CD4-positive, alpha-beta T cell treated with Interleukin-10 for 1 hour (primary cell): ENCODE measurements at regions not wholly inside any gene's neighbourhood (a gene's known extent, or its start where the extent isn't known, plus 50 kb on each side); places are given as distances from the start of the nearest gene placed in this dataset.

Source experiments
- DNase-seq: peaks from one replicate; pipeline ENCODE4 v3.0.0-alpha.2; 2020

- DNase-seq = no peak
Observed at GRCh38 chr12:3336606-3337311, 154.2 kb upstream of the PRMT8 start.

GRCh38 chr12:3337944-3338343 is 153.1 kb upstream of the PRMT8 start:
- DNase-seq = no peak

DNA sequence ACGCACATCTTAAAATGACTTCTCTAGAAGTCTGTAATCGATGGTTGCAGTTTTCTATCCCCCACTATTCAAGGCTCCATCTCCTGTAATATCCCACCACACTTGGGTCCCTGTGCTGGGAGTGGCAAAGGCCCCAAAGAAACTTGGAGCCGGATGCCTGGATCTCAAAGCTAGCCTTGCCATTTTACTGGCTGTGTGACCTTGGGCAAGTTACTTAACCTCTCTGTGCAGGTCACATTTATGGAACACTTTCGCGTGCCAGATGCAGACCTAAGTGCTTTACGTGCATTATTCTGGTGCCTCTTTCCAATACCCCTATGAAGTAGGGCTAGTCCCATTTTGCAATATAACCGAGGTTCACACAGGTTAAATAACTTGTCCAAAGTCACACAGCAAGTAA is 151.8 kb upstream of the PRMT8 start:
- DNase-seq = no peak

DNA sequence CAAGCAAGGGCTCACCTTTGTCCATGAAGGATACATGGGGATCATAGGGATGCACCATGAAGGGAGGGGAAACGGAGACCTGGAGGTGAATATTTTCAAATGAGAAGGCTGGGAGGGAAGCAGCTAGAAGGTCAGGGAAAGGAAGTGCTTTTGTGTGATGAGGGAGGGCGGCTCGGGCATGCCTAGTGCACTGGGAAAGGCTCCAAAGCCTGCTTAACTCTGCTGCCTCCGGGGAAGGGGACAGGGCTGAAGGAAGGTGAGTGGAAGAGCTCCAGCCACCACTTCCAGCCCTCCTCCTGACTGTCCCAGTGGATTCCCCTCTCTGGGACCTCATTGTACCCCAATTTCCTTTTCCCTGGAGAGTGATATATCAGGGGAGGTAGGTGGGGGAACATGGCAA is 149.4 kb upstream of the PRMT8 start:
- DNase-seq = no peak

- no peak for DNase-seq
Observed at GRCh38 chr12:3342051-3342450, 149.0 kb upstream of the PRMT8 start.

GRCh38 chr12:3348055-3348454 is 142.9 kb upstream of the PRMT8 start:
- DNase-seq = no peak

DNA sequence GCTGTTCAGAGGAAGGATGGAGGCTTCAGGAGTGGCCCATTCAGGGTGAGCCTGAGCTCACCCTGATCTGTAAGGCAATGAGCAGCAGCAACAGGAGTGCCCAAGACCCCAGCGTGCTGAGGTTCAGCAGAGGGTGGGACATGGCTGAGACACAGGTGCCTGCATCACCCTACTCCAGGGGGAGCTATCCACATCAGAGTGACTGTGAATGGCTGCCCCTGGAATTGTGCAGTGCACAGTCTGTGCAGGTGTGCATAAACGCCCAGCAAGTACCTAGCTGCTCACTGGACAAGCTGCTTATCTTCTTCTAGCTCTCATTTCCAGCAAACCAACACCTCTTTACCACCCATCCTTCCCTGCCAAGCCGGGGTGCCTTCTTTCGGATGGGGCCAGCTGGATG is 140.6 kb upstream of the PRMT8 start:
- no peak for DNase-seq

GRCh38 chr12:3351731-3352130 is 139.3 kb upstream of the PRMT8 start:
- no peak for DNase-seq

DNA sequence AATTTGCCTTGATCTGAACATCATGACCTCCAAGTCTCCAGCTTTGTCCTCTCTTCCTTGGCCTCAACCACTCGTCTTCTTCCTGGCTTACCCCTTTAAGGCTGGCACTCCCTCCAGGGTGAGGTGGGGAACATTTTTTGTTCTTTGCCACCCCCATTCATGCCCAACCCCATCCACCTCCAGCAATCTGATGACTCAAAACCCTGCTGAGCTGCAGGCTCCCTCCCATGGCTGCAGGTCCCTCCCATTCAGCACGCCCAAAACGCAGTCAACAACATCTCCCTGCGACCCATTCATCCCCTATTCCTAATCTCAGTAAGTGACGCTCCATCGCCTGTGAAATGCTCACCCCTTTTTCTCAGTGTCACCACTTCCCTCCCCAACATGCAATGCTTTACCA is 138.8 kb upstream of the PRMT8 start:
- DNase-seq = no peak

GRCh38 chr12:3353621-3354020 is 137.4 kb upstream of the PRMT8 start:
- no peak for DNase-seq

- DNase-seq = no peak
Observed at GRCh38 chr12:3354586-3354985, 136.4 kb upstream of the PRMT8 start.

GRCh38 chr12:3355378-3355900 is 135.6 kb upstream of the PRMT8 start:
- DNase-seq = no peak

DNA sequence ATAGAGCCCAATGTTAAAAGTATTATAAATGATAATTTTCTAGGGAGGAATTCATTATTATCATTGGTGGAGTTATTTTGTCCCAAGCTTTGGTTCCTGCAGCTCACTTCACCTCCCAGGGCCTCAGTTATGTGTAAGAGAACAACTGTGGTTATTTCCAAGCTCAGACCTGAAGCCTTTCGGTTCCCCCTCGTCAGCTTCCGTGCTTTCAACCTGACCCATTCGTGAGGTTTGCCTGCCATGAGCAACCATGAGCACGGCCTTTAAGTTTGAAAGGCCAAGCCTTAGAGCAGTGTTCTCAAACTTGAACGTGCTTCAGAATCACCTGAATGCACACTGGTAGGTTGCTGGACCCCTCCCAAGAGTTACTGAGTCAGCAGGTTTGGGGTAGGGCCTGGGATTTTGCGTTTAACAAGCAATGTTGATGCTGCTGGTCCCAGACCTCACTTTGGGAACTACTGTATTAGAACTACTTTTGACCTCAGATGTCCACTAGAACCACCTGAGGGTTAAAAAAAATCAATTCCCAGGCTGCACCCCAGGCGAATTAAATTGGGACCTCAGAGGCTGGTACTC is 133.0 kb upstream of the PRMT8 start:
- DNase-seq = no peak

DNA sequence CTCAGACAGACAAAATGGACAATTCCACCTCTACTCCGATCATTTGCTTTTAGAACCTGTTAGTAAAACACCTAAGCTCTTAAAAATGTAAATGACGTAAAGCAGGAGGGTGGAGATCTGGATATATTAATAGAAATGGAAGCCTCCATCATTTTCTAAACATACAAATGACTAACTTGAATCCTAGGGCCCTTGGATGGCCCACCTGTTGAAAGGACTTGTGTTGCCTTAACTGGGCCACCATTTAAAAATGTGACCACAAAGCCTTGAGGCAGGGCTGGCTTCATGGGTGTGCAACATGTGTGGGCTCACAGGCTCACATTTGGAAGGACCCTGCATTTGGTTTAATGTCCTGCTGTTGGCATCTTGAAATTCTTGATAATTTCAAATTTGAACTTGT is 131.5 kb upstream of the PRMT8 start:
- no peak for DNase-seq

- no peak for DNase-seq
Observed at GRCh38 chr12:3361146-3361545, 129.9 kb upstream of the PRMT8 start.

DNA sequence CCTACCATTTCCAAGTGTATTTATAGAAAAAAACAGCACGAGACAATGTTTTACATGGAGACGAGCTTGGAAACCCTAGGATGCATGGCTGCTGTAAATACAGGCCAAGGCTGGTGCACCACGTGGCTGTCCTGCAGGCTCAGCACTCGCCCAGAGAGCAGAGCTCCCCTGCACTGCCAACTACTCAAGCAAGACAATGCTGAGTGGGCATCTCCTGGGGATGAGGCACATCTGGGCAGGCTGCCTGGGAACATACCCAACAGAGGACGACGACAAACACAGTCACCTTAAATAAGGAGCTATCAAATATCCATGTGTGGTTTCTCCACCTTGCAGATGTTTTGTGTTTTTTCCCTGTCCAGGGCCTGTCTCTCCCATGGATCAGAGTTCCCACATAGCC is 128.3 kb upstream of the PRMT8 start:
- DNase-seq = no peak

DNA sequence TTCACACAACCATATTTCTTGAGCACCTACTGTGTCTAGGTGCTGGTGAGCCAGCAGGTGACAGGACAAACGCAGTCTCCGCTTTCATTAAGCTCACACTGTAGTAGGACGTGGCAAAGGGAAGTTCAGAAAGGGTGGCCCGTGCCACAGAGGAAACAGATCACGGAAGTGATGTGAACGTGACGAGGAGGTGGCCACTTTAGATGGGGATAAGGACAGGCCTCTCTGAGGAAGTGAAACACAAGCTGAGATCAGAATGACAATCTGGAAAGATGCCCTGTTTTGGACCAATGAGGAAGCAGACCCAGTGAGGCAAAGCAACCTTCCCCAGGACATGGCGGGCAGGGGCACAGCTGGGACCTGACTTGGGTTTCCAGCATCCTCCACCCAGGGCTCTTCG is 127.4 kb upstream of the PRMT8 start:
- peak; percentile 25 for DNase-seq

DNA sequence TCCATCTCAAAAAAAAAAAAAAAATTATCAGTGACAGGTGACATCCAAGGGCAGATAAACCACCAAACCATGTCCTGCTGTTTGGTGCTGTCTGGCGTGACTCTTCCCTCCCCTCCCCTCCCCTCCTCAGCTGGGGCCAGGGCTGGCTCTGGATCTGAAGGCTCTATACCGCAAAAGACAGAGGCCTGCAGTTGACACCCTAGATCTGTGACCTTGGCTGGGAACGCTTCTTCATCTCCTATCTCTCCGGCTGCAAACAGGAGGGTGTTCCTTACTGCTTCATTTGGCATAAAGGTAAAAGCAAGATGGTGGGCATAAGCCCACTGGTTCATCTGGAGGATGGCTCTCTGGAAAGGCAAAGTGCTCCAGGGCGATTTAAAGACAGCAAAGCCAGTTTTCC is 126.8 kb upstream of the PRMT8 start:
- DNase-seq = no peak

GRCh38 chr12:3364661-3365462 is 126.1 kb upstream of the PRMT8 start:
- no peak for DNase-seq

- DNase-seq = no peak
Observed at GRCh38 chr12:3365463-3366411, 125.3 kb upstream of the PRMT8 start.

DNA sequence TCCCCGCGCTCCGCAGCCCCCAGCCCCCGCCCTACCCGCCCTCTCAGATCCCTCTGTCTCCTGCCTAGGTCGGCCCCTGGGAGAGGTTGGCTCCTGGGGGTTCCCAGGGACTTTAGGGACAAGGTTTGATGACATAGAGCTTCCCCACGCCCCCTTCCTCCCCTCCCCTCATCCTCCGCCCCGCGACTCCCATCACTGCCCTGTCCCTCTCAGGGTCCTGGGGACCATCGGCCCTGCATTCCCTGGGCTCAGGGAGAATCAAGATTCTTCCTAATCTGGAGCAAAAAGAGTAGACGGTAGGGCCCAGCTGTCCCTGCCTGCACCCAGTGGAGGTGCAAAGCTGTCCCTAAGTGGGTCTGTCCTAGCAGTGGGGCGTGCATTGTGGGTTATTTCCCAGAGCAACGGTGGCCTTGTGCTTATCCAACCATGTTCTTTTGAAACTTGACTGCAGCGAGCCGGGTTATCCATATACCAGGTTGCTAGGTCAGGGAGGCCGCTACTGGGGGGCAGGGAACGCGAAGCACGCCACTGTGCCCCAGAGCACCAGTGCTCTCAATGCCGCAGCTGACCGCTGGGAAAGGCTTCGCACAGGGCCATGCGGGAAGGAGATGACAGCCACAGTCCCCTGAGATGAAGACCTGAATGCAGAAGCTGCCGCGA is 124.4 kb upstream of the PRMT8 start:
- DNase-seq = no peak

- no peak for DNase-seq
Observed at GRCh38 chr12:3367750-3368444, 123.1 kb upstream of the PRMT8 start.
